A673 (cell line): ENCODE measurements at regions not wholly inside any gene's neighbourhood (a gene's known extent, or its start where the extent isn't known, plus 50 kb on each side); places are given as distances from the start of the nearest gene placed in this dataset.

Experiments
- BruUV-seq: library from RNA; stranded (reverse); fragments of 400-500 nt; replicated peaks from 2 replicates; lab custom pipeline; 2021; lab: Mats Ljungman, UMichigan
- CTCF ChIA-PET: fragments of 300-600 bp; sonication (Branson Sonifier 250); formaldehyde crosslinking; loops from one replicate; lab custom pipeline; 2022; ENCODE audit warnings: antibody characterized with exemption; lab: Charles Lee
- POLR2A ChIA-PET: fragments of 300-600 bp; sonication (Branson Sonifier 250); formaldehyde crosslinking; loops from one replicate; lab custom pipeline; 2022; ENCODE audit warnings: antibody characterized with exemption; ENCODE audit not compliant: low non-redundant PET; lab: Charles Lee
- DNase-seq: peaks from one replicate; pipeline ENCODE4 v3.0.0-alpha.2; 2015; ENCODE audit warnings: low spot score
- H3K27ac ChIP-seq: fragments of 200-600 bp; sonication (generic); 2 replicates; pipeline ENCODE4 v1.5.1; 2016; ENCODE audit warnings: mixed run types, low read depth, mild to moderate bottlenecking, mixed read lengths, antibody characterized with exemption, low read length; ENCODE audit not compliant: poor library complexity, severe bottlenecking
- H3K27me3 ChIP-seq: fragments of 200-600 bp; sonication (generic); replicated peaks from 2 replicates; pipeline ENCODE4 v1.6.1; 2017; ENCODE audit warnings: mixed run types, low read depth, mild to moderate bottlenecking, mixed read lengths, antibody characterized with exemption, low read length; ENCODE audit not compliant: insufficient read depth, poor library complexity
- H3K36me3 ChIP-seq: fragments of 200-600 bp; sonication (generic); 2 replicates; pipeline ENCODE4 v1.6.1; 2016; ENCODE audit warnings: mixed run types, mild to moderate bottlenecking, mixed read lengths, antibody characterized with exemption, low read length; ENCODE audit not compliant: insufficient read depth, poor library complexity, severe bottlenecking
- H3K4me1 ChIP-seq: fragments of 200-600 bp; sonication (generic); 2 replicates; pipeline ENCODE4 v1.6.1; 2017; ENCODE audit warnings: mixed run types, mild to moderate bottlenecking, mixed read lengths, antibody characterized with exemption, low read length; ENCODE audit not compliant: insufficient read depth, poor library complexity, severe bottlenecking
- H3K4me3 ChIP-seq: fragments of 200-600 bp; sonication (generic); 2 replicates; pipeline ENCODE4 v1.5.1; 2016; ENCODE audit warnings: low read depth, mixed run types, mild to moderate bottlenecking, mixed read lengths, low read length; ENCODE audit not compliant: poor library complexity, severe bottlenecking
- H3K9me3 ChIP-seq: fragments of 200-600 bp; sonication (generic); 2 replicates; pipeline ENCODE4 v1.6.1; 2016; ENCODE audit warnings: mixed run types, low read depth, mild to moderate bottlenecking, mixed read lengths, antibody characterized with exemption, low read length; ENCODE audit not compliant: poor library complexity, severe bottlenecking
- EZH2 ChIP-seq: fragments of 200-600 bp; sonication (generic); IDR thresholded peaks from 2 replicates; pipeline ENCODE4 v1.6.1; 2017; ENCODE audit warnings: borderline replicate concordance, low read depth, mild to moderate bottlenecking, mixed read lengths, antibody characterized with exemption, low read length; ENCODE audit not compliant: poor library complexity, severe bottlenecking
- intact Hi-C: fragments of 100-400 bp; cut with micrococcal nuclease; formaldehyde crosslinking; loops from one replicate; pipeline ENCODE4 v1.10.0; 2022; ENCODE audit not compliant: unreplicated experiment
- TF ChIP-seq, protein P1 (sequence below): fragments of 300-800, 200-600 bp; sonication (generic); conservative IDR thresholded peaks from 2 replicates; pipeline ENCODE4 v1.5.1; 2017; ENCODE audit warnings: low read depth, mild to moderate bottlenecking, antibody characterized with exemption, low read length, moderate library complexity, mixed read lengths

DNA sequence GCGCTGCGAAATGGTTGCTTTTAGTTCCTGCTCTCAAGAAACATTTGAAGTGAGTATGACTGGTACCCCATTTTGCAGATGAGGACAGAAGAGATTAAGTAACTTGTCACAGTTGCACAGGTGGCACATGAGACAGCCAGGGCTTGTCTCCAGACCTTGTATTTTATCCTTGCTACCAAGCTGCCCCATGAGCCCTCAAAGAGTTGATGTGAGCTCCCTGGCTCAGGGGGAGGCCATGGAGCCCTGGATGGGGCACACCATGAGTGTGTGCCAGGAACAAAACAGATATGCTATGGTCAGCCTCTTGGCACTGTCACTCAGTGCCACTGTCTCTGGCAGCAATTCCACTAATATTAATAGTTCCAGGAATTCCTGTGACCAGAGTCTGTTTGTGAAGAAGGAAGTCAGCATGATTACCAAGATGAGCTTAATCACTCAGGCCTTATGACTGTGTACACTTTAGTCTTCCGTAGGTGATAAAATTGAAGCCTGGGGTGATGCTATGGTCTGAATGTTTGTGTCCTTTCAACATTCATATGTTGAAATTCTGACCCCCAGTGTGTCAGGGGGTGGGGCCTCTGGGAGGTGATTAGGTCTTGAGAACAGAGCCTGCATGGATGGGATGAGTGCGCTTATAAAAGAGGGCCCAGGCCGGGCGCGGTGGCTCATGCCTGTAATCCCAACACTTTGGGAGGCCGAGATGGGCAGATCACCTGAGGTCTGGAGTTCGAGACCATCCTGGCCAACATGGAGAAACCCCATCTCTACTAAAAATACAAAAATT, 806.8 kb downstream of the AACS start:
- Histone ChIP-seq H3K27me3 (peaks cover 7% of the 10 kb centered on the region), H3K4me3 (no peak overlapping the region), H3K27ac (no peak overlapping the region), H3K4me1 (no peaks in the 10 kb centered on the region), H3K9me3 (no peaks in the 10 kb centered on the region), H3K36me3 (no peaks in the 10 kb centered on the region)
- TF ChIP-seq EZH2: no peak
- TF ChIP-seq, protein P1, sequence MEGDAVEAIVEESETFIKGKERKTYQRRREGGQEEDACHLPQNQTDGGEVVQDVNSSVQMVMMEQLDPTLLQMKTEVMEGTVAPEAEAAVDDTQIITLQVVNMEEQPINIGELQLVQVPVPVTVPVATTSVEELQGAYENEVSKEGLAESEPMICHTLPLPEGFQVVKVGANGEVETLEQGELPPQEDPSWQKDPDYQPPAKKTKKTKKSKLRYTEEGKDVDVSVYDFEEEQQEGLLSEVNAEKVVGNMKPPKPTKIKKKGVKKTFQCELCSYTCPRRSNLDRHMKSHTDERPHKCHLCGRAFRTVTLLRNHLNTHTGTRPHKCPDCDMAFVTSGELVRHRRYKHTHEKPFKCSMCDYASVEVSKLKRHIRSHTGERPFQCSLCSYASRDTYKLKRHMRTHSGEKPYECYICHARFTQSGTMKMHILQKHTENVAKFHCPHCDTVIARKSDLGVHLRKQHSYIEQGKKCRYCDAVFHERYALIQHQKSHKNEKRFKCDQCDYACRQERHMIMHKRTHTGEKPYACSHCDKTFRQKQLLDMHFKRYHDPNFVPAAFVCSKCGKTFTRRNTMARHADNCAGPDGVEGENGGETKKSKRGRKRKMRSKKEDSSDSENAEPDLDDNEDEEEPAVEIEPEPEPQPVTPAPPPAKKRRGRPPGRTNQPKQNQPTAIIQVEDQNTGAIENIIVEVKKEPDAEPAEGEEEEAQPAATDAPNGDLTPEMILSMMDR: no peak
- BruUV-seq: no TSS peak
- intact Hi-C loops: no loop called here
- no peak for DNase-seq
- CTCF ChIA-PET: no interaction called here
- POLR2A ChIA-PET: no interaction called here

DNA sequence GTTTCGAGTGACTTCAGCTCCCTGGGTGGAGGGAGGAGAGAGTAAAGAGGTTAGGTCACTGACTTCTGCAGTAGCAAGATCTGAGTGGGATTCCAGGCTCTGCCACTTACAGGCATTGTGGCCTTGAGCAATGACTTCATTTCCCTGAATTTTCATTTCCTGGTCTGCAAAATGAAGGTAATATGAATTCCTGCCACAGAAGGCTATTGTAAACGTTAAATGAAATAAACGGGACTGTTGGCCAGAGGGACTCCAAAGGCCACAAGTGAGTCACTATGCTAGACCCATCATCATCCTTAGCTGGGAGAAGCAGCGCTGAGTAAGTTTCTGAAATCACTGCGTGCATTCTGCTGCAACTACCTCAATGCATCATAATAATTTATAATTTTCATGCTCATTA, 807.8 kb downstream of the AACS start:
- Histone ChIP-seq H3K4me3 (no peak overlapping the region), H3K4me1 (no peaks in the 10 kb centered on the region), H3K27me3 (peaks cover 7% of the 10 kb centered on the region), H3K27ac (no peak overlapping the region), H3K9me3 (no peaks in the 10 kb centered on the region), H3K36me3 (no peaks in the 10 kb centered on the region)
- ChIA-PET POLR2A (no interaction called here), CTCF (no interaction called here)
- no peak for TF ChIP-seq EZH2
- TF ChIP-seq, protein P1: no peak
- intact Hi-C loops: no loop called here
- no peak for DNase-seq
- BruUV-seq: no TSS peak

DNA sequence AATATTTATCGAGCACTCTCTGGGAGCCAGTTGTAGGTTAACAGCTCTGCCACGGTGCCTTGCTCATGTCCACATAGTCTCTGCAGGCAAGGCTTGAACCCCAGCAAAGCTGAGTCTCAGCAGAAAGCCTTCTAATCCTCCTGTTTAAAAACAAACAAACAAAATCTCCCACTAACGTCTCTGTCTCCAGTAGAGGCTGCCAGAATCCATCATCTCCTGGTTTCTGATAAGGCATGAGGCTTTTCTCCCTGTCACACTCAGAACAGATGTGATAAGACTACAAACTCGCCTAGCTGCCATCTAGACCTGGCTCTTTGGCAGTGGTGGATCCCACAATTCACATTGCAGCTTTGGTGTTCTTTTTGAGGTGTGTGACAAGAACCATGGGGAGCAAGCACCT, 813.2 kb downstream of the AACS start:
- Histone ChIP-seq H3K4me3 (no peak overlapping the region), H3K27ac (no peak overlapping the region), H3K9me3 (no peaks in the 10 kb centered on the region), H3K27me3 (no peaks in the 10 kb centered on the region), H3K36me3 (no peaks in the 10 kb centered on the region), H3K4me1 (no peaks in the 10 kb centered on the region)
- no TSS peak for BruUV-seq
- no peak for DNase-seq
- TF ChIP-seq, protein P1: no peak
- TF ChIP-seq EZH2: no peak
- CTCF ChIA-PET: no interaction called here
- POLR2A ChIA-PET: no interaction called here
- intact Hi-C loops: no loop called here
